ENCODE measurements at regions not wholly inside any gene's neighbourhood (a gene's known extent, or its start where the extent isn't known, plus 50 kb on each side); places are given as distances from the start of the nearest gene placed in this dataset.

DNA sequence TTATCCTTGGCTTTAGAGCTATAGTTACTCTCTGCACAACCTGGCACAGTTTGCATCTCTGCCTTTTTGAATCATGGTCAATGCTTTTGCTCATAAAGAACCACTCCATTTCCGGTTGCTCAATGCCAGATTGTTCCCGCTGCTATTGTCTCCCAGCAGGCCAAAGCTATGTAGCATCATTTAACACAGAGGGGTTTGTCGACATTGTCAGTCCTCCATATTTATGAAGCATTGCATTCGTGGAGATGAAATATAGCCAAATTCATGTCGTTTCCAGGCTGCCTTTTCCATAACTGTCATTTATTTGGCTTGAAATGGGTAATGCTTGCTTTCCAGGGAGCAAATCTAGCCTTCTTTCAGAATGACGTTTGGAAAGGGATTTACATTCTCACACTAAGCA lies 598.8 kb downstream of the EPHA7 start:
- DNase-seq: no peak
- Histone ChIP-seq H3K27ac (no peak overlapping the region), H3K4me3 (no peak overlapping the region), H3K27me3 (no peaks in the 10 kb centered on the region), H3K9me3 (no peaks in the 10 kb centered on the region), H3K36me3 (no peaks in the 10 kb centered on the region), H3K4me1 (no peaks in the 10 kb centered on the region)
- ATAC-seq: no peak
- TF ChIP-seq, protein P1, sequence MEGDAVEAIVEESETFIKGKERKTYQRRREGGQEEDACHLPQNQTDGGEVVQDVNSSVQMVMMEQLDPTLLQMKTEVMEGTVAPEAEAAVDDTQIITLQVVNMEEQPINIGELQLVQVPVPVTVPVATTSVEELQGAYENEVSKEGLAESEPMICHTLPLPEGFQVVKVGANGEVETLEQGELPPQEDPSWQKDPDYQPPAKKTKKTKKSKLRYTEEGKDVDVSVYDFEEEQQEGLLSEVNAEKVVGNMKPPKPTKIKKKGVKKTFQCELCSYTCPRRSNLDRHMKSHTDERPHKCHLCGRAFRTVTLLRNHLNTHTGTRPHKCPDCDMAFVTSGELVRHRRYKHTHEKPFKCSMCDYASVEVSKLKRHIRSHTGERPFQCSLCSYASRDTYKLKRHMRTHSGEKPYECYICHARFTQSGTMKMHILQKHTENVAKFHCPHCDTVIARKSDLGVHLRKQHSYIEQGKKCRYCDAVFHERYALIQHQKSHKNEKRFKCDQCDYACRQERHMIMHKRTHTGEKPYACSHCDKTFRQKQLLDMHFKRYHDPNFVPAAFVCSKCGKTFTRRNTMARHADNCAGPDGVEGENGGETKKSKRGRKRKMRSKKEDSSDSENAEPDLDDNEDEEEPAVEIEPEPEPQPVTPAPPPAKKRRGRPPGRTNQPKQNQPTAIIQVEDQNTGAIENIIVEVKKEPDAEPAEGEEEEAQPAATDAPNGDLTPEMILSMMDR (IDR thresholded peaks at IDR 0.05): no peak
- intact Hi-C loops (cut with DNase I): no loop called here

DNA sequence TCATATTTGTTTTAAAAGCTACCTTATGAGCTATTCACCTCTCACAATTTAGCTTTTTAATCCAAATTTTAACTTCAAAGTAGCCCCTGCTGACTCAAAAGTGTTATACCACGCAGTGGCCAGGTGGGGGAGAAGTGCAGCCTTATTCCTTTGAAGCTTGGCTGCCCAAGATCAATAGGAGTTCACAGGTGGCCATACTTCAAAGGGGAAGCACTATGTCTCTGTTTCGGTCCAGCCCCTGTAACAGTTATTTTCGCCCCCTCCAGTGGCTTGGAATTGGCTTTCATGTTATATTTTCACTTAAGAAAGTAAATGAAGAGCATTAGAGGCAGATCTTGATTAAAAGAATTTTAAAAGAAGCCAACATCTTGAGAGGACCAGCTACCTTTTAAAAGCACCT lies 608.4 kb downstream of the EPHA7 start:
- intact Hi-C loops (cut with DNase I): no loop called here
- ATAC-seq: peak; percentile 62
- H3K4me3 ChIP-seq: no peak overlapping the region
- no peaks in the 10 kb centered on the region for H3K36me3 ChIP-seq
- TF ChIP-seq, protein P1 (IDR thresholded peaks at IDR 0.05): peak; percentile 52
- no peaks in the 10 kb centered on the region for H3K27me3 ChIP-seq
- H3K27ac ChIP-seq: no peak overlapping the region
- no peaks in the 10 kb centered on the region for H3K9me3 ChIP-seq
- H3K4me1 ChIP-seq: no peaks in the 10 kb centered on the region
- no peak for DNase-seq

DNA sequence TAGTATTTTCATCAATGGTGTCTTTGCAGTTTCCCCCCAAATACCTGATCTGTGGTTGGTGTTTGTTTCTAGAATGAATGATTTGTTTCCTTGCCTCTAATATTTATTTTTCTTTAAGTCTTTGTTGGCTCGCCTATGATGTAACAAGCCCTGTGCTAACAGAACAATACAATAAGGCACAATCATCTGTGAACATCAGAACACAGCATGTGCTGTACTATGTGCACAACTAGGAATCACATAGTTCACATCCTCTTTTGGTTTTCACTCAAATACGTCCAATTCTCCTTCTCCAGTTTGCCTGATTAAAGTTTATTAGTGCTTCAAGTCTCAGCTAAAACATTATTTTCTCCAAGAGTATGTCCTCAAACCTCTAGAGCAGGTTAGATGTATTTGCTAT lies 613.1 kb downstream of the EPHA7 start:
- intact Hi-C loops (cut with DNase I): no loop called here
- Histone ChIP-seq H3K4me3 (no peak overlapping the region), H3K36me3 (no peaks in the 10 kb centered on the region), H3K27me3 (no peaks in the 10 kb centered on the region), H3K4me1 (no peaks in the 10 kb centered on the region), H3K27ac (no peak overlapping the region), H3K9me3 (no peaks in the 10 kb centered on the region)
- no peak for DNase-seq
- TF ChIP-seq, protein P1 (IDR thresholded peaks at IDR 0.05): no peak
- no peak for ATAC-seq

DNA sequence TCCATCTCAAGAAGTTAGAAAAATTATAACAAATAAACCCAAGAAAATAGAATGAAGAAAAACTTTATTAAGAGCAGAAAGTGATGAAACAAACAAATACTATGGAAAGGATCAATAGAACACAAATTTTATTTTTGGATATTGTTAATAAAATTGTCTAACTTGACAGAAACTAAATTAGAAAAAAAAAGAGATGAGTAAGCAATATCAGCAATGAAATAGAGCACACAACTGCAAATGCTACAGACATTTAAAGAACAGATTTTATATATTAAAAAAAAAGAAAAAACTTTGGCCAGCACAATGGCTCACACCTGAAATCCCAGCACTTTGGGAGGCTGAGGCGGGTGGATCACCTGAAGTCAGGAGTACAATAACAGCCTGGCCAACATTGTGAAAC lies 628.0 kb downstream of the EPHA7 start:
- TF ChIP-seq, protein P1 (IDR thresholded peaks at IDR 0.05): no peak
- DNase-seq (no peak), ATAC-seq (no peak)
- Histone ChIP-seq H3K27me3 (no peaks in the 10 kb centered on the region), H3K27ac (no peak overlapping the region), H3K4me3 (no peak overlapping the region), H3K9me3 (no peaks in the 10 kb centered on the region), H3K36me3 (no peaks in the 10 kb centered on the region), H3K4me1 (no peaks in the 10 kb centered on the region)
- intact Hi-C loops (cut with DNase I): no loop called here

DNA sequence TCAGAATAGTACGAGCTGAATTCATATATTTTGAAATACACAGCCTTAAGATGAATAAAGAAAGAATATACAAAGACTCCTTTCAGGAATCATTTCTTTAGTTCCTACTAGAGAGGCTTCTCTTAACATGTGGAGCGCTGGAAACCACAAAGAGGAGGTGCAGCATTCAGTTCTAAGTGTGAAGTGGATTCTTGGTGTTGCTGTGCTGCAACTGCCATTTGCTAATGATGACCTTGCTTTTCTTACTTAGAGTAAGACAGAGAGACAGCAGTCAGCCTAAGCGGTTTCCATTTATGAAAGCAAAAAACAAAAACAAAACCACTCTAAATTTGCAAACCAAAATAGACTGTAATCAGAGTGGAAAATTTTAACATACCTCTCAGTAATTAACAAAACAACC lies 629.0 kb downstream of the EPHA7 start:
- no peaks in the 10 kb centered on the region for H3K27me3 ChIP-seq
- H3K9me3 ChIP-seq: no peaks in the 10 kb centered on the region
- H3K27ac ChIP-seq: no peak overlapping the region
- H3K4me3 ChIP-seq: no peak overlapping the region
- no peak for ATAC-seq
- no peaks in the 10 kb centered on the region for H3K4me1 ChIP-seq
- TF ChIP-seq, protein P1 (IDR thresholded peaks at IDR 0.05): no peak
- no peak for DNase-seq
- intact Hi-C loops (cut with DNase I): no loop called here
- no peaks in the 10 kb centered on the region for H3K36me3 ChIP-seq

DNA sequence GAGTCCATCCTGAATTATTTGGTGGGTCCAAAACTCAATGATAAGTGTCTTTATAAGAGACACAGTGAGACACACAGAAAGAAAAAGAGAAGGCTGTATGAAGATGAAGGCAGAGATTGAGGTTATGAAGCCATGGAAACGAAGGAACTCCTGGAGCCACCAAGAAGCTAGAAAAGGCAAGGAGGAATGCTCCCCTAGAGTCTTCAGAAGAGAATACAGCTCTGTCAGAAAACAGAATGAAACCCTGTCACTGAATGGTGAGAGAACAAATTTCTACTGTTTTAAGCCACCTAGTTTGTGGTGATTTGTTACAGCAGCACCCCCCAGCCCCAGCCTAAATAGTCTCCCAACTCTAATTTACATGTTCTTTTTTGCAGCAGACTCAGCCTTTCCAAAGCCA lies 635.1 kb downstream of the EPHA7 start:
- H3K9me3 ChIP-seq: no peaks in the 10 kb centered on the region
- DNase-seq (no peak), ATAC-seq (no peak)
- no peaks in the 10 kb centered on the region for H3K4me1 ChIP-seq
- no peak overlapping the region for H3K4me3 ChIP-seq
- intact Hi-C loops (cut with DNase I): no loop called here
- no peaks in the 10 kb centered on the region for H3K27me3 ChIP-seq
- no peak overlapping the region for H3K27ac ChIP-seq
- TF ChIP-seq, protein P1 (IDR thresholded peaks at IDR 0.05): no peak
- H3K36me3 ChIP-seq: no peaks in the 10 kb centered on the region

Measured in upper lobe of right lung (tissue), 1 donor.